ENCODE measurements at regions not wholly inside any gene's neighbourhood (a gene's known extent, or its start where the extent isn't known, plus 50 kb on each side); places are given as distances from the start of the nearest gene placed in this dataset.

DNA sequence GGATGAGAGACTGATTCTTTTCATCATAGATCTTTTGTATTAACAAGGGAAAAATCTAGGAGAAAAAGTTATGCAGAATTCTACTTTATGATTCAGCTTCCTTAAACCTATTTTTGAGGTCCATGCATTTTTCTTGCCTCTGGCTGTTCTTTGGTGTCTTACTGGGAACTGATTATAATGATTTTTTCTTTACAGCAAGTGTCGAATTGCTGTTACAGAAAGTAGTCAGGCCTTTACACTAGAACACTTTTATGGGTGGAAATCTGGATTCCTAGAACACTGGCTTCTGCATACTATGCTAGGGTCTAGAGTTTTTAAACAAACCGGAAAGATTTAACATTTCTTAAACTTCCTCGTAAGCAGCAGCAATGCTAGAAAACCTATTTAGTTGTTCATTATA, 302.6 kb downstream of the NUP35 start:
- no peak for DNase-seq (ENCODE audit: low read depth)
- TF ChIP-seq, protein P1, sequence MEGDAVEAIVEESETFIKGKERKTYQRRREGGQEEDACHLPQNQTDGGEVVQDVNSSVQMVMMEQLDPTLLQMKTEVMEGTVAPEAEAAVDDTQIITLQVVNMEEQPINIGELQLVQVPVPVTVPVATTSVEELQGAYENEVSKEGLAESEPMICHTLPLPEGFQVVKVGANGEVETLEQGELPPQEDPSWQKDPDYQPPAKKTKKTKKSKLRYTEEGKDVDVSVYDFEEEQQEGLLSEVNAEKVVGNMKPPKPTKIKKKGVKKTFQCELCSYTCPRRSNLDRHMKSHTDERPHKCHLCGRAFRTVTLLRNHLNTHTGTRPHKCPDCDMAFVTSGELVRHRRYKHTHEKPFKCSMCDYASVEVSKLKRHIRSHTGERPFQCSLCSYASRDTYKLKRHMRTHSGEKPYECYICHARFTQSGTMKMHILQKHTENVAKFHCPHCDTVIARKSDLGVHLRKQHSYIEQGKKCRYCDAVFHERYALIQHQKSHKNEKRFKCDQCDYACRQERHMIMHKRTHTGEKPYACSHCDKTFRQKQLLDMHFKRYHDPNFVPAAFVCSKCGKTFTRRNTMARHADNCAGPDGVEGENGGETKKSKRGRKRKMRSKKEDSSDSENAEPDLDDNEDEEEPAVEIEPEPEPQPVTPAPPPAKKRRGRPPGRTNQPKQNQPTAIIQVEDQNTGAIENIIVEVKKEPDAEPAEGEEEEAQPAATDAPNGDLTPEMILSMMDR (conservative IDR thresholded peaks at IDR 0.05; ENCODE audit: low read depth, low read length) = no peak
- no peak overlapping the region for H3K4me3 ChIP-seq (ENCODE audit: low read depth, low read length)

DNA sequence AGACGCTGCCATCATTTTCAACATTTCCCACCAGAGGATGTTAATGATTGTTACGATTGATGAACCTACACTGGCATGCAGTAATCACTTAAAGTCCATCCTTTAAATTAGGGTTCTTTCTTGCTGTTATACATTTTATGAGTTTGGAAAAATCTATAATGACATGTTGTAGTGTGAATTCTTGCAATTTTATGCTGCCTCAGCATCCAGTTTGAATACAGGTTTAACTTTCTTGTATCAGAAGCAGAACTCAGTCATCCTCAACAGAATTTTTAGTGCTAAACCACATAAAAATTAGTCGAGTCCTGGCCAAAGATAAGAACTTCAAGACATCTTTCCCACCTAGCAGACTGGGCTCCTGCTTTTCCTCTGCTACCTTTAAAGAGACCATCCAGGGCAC, 303.3 kb downstream of the NUP35 start:
- no peak for DNase-seq (ENCODE audit: low read depth)
- TF ChIP-seq, protein P1 (conservative IDR thresholded peaks at IDR 0.05; ENCODE audit: low read depth, low read length) = no peak
- no peak overlapping the region for H3K4me3 ChIP-seq (ENCODE audit: low read depth, low read length)

DNA sequence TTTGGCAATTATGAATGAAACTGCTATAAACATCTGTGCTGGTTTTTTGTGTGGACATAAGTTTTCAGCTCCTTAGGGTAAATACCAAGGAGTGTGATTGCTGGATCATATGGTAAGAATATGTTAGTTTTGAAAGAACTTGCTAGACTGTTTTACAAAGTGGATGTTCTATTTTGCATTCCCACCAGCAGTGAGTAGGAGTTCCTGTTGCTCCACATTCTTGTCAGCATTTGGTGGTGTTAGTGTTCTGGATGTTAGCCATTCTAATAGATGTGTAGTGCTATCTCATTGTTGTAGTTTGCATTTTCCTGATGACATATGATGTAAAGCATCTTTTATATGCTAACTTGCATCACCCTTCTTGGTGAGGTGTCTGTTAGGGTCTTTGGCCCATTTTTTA, 304.6 kb downstream of the NUP35 start:
- TF ChIP-seq, protein P1 (conservative IDR thresholded peaks at IDR 0.05; ENCODE audit: low read depth, low read length) = no peak
- H3K4me3 ChIP-seq (ENCODE audit: low read depth, low read length) = no peak overlapping the region
- no peak for DNase-seq (ENCODE audit: low read depth)

DNA sequence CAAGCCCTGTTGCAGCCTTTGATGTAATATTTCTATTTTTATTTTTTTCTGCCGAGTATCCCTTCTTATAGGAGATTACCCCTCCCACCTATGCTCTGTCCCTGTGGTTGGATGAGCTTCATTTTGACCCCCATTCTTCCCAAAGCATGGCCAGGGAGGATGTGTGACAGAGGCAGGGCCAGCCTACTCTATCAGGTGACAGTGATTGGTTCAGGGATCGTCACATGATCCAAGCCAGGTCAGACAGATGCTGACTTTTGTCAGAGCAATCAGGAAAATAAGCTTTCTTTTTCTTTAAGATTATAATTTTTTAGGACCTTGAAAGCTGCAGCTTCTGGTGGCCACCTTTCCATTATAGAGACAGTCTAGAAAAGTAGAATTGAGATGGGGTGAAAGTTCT, 314.3 kb downstream of the NUP35 start:
- no peak overlapping the region for H3K4me3 ChIP-seq (ENCODE audit: low read depth, low read length)
- TF ChIP-seq, protein P1 (conservative IDR thresholded peaks at IDR 0.05; ENCODE audit: low read depth, low read length) = no peak
- no peak for DNase-seq (ENCODE audit: low read depth)

DNA sequence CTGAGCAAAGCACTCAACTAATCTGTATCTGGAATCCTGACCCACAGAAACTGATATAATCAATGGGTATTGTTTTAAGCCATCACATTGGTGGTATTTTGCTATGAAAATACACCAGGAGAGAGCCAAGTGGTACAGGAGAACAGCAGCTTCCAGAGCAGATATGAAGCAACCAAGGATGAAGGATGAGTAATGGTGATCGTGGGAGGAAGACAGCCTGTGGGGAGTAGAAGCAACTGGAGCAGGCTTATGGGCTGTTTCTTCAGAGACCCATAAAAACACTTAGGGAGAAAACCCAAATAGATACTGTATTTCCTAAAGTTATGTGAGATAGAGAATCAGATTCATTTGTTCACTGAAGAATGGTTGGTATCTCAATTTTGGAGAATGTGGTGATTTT, 330.8 kb downstream of the NUP35 start:
- DNase-seq (ENCODE audit: low read depth) = no peak
- TF ChIP-seq, protein P1 (conservative IDR thresholded peaks at IDR 0.05; ENCODE audit: low read depth, low read length) = no peak
- no peak overlapping the region for H3K4me3 ChIP-seq (ENCODE audit: low read depth, low read length)

DNA sequence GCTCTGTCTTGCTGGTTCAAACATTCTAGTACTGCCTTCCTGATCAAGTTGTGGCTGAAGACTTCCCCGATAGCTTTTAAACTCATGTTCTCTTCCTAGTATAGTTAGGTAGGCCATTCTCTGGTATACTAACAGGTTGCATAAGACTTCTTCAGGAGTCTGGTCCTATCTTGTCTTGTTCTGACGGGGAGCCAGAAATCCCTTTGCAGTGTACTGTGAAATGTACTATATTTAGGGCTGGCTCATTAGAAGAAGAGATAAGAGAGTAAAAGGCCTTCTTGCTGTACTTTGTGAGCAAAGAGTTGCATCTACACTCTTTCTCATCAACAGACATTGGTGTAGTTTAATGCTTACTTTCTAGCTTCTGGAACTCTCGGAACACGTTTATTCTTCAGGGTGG, 331.9 kb downstream of the NUP35 start:
- no peak overlapping the region for H3K4me3 ChIP-seq (ENCODE audit: low read depth, low read length)
- no peak for DNase-seq (ENCODE audit: low read depth)
- TF ChIP-seq, protein P1 (conservative IDR thresholded peaks at IDR 0.05; ENCODE audit: low read depth, low read length) = no peak

DNA sequence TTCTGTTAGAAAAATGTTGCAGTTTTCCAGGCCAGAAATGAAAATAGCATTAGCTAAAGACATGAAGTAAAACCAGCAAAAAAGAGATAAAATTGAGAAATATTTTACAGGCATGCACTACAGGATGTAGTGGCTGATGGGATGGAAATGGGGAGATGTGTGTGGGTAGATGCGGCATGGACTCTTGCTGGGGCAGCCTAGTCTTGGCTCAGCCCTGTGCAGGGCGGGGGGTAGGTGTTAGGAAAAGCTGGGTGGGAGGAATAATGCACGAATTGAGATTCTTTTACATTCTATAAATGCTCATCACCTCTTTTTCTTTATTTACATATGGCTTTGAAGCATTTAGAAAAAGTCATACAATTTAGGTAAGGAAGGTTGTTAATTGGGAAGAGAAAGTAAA, 334.2 kb downstream of the NUP35 start:
- DNase-seq (ENCODE audit: low read depth) = no peak
- no peak overlapping the region for H3K4me3 ChIP-seq (ENCODE audit: low read depth, low read length)
- TF ChIP-seq, protein P1 (conservative IDR thresholded peaks at IDR 0.05; ENCODE audit: low read depth, low read length) = no peak

All from epithelial cell of proximal tubule (primary cell).